Osteoblast (primary cell): ENCODE measurements at regions not wholly inside any gene's neighbourhood (a gene's known extent, or its start where the extent isn't known, plus 50 kb on each side); places are given as distances from the start of the nearest gene placed in this dataset.

Experiments
- DNase-seq: peaks from one replicate; pipeline ENCODE4 v3.0.0; 2011; ENCODE audit warnings: low spot score, mixed read lengths; ENCODE audit not compliant: insufficient read length; ENCODE audit errors: missing footprints
- H2AFZ ChIP-seq: 2 replicates; pipeline ENCODE4 v1.6.0; 2011; ENCODE audit warnings: mild to moderate bottlenecking, low read length
- H3K27ac ChIP-seq: 2 replicates; pipeline ENCODE4 v1.5.1; 2011; ENCODE audit warnings: mild to moderate bottlenecking, low read depth, low read length, moderate library complexity
- H3K27me3 ChIP-seq: 2 replicates; pipeline ENCODE4 v1.6.0; 2012; ENCODE audit warnings: mild to moderate bottlenecking, control low read depth, inconsistent platforms, low read length, moderate library complexity; ENCODE audit not compliant: insufficient read depth
- H3K36me3 ChIP-seq: 2 replicates; pipeline ENCODE4 v1.5.1; 2011; ENCODE audit warnings: mild to moderate bottlenecking, low read length, control low read depth, moderate library complexity; ENCODE audit not compliant: insufficient read depth
- H3K4me1 ChIP-seq: 2 replicates; pipeline ENCODE4 v1.5.1; 2011; ENCODE audit warnings: mild to moderate bottlenecking, low read length, control low read depth, moderate library complexity; ENCODE audit not compliant: insufficient read depth
- H3K4me2 ChIP-seq: 2 replicates; pipeline ENCODE4 v1.6.0; 2011; ENCODE audit warnings: mild to moderate bottlenecking, low read length; ENCODE audit not compliant: insufficient read depth
- H3K4me3 ChIP-seq: fragments of 200-600 bp; sonication (generic); 3 replicates; pipeline ENCODE4 v1.5.1; 2012; ENCODE audit warnings: mild to moderate bottlenecking, low read length, inconsistent platforms; ENCODE audit not compliant: insufficient read depth
- H3K79me2 ChIP-seq: 2 replicates; pipeline ENCODE4 v1.6.0; 2012; ENCODE audit warnings: mild to moderate bottlenecking, low read length, control low read depth, inconsistent platforms; ENCODE audit not compliant: insufficient read depth
- H3K9me3 ChIP-seq: 2 replicates; pipeline ENCODE4 v1.5.1; 2011; ENCODE audit warnings: low read depth, low read length, control low read depth
- H4K20me1 ChIP-seq: 2 replicates; pipeline ENCODE4 v1.6.0; 2012; ENCODE audit warnings: mild to moderate bottlenecking, low read length, control low read depth; ENCODE audit not compliant: insufficient read depth
- CTCF ChIP-seq: IDR thresholded peaks from 2 replicates; pipeline ENCODE4 v1.5.1; 2011; ENCODE audit warnings: mild to moderate bottlenecking, low read depth, low read length, moderate library complexity; ENCODE audit errors: extremely low read depth

- Histone ChIP-seq H3K9me3 (no peaks in the 10 kb centered on the region), H3K4me2 (no peak overlapping the region), H3K27me3 (peaks cover 29% of the 10 kb centered on the region), H3K4me3 (no peak overlapping the region), H3K27ac (no peak overlapping the region), H3K4me1 (no peaks in the 10 kb centered on the region), H3K79me2 (no peaks in the 10 kb centered on the region), H3K36me3 (no peaks in the 10 kb centered on the region), H4K20me1 (no peaks in the 10 kb centered on the region), H2AFZ (no peak overlapping the region)
- TF ChIP-seq CTCF = no peak
- DNase-seq = no peak
These were observed 534.5 kb upstream of the SEMA6D start for GRCh38 chr15:47182818-47183217.

DNA sequence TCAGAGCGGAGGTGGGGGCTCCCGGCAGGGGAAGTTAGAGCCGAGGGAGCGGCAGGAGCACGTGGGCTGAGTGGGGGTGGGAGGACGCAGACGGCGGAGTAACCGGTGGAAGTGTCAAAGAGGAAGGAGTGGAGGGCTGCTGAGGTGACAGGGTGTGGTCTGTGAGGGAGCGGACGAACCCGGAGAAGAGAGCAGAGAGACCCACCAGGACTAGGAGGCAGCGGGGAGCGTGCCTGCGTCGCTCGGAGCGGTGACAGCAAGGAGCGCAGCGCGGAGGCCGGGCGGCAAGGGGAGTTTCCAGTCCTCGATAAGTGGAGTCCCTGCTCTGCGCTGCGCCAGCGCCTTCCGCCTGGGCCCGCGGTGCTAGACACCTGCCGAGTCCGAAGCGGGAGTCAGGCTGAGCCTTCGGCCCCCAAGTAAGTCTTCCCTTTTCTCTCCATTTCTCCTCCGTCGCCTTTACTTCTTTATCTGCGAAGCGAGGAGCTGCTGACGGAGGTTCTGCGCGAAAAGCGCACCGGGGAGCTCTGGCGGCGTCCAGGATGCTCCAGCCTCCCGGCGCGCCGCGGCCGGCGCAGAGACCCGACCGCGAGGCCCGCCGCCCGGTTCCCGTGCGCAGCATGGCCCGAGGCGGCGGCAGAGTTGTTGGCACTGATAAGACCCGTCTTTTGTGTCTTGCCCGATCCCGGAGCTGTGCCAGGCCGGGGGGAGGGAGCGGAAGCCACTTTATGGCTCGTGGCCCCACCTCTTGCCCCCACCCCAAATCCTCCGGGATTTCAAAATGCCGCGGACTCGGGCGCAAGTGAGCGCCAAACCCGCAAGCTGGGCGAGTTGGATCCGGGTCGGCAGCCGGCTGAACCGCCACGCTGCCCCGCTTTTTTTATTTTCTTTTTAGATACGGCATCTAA lies 533.0 kb upstream of the SEMA6D start:
- H3K27me3 ChIP-seq = peaks cover 30% of the 10 kb centered on the region
- H3K79me2 ChIP-seq = no peaks in the 10 kb centered on the region
- DNase-seq = peak; percentile 69
- no peak for TF ChIP-seq CTCF
- peak overlapping the region; percentile 65 for H2AFZ ChIP-seq
- H3K27ac ChIP-seq = no peak overlapping the region
- no peaks in the 10 kb centered on the region for H3K4me1 ChIP-seq
- peak overlapping the region; percentile 55 for H3K4me3 ChIP-seq
- peak overlapping the region; percentile 65 for H3K4me2 ChIP-seq
- H4K20me1 ChIP-seq = no peaks in the 10 kb centered on the region
- H3K36me3 ChIP-seq = no peaks in the 10 kb centered on the region
- H3K9me3 ChIP-seq = no peaks in the 10 kb centered on the region

DNA sequence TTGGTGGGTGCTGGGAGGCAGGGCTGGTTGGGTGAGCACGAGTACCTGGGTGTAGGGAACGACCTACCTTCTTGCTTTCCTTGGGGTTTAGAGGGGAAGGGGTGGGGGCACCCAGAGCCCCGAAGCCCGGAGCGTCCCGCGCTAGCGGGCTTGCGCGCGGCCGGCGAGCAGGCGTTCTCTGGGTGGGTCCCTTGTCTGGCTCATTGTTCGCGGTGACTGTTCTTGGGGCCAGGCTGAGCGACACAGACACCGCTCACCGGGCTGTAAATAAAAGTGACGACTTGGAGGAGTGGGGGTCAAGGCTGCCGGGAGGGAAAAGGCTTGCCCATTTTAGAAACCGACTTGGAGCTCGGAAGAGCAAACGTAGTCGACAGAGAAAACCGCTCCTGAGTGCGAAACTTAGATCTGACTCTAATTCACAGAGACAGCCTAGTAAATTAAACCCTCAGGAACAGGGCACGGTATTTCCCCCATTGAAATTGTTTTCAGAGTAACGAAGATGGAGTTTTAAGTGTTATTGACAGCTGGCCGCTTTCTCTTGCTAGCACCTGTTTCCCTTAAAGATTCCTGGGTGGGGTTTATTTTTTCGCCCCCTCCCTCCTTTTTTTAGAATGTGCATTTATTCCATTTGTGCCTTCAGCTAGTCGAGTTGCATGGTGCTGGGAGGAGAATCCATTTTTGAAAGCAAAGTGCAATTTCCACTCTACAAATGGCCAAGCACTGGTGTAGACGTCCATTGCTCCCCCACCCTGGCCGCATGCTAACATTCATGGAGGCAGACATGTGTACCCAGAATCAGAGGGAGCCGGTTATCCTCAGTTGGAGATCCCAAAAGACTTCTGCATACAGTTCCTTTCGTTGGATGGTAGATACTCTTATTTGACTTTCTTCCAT lies 532.1 kb upstream of the SEMA6D start:
- peak overlapping the region; percentile 55 for H3K4me3 ChIP-seq
- no peak overlapping the region for H2AFZ ChIP-seq
- no peak for DNase-seq
- H3K27me3 ChIP-seq = peaks cover 32% of the 10 kb centered on the region
- peak overlapping the region; percentile 65 for H3K4me2 ChIP-seq
- TF ChIP-seq CTCF = no peak
- no peak overlapping the region for H3K27ac ChIP-seq
- no peaks in the 10 kb centered on the region for H3K36me3 ChIP-seq
- no peaks in the 10 kb centered on the region for H4K20me1 ChIP-seq
- no peaks in the 10 kb centered on the region for H3K9me3 ChIP-seq
- no peaks in the 10 kb centered on the region for H3K79me2 ChIP-seq
- no peaks in the 10 kb centered on the region for H3K4me1 ChIP-seq

DNA sequence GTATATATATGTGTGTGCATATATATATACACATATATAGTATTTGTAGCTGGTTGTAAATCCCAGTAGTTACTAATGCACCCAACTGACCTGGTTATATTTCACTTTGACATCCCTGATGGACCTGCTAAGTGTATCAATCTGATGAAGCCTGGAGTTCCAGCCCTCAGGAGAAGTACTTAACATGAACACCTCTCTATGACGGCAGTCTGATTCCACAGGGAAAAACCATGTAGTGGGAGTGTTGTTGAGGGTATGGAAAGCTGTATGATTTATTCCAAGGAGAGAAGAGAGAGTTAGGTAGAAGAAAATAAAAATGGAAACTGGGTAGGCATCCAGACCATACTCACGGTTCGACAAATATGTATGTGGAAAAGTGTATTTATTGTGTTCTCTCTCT lies 531.2 kb upstream of the SEMA6D start:
- Histone ChIP-seq H3K4me1 (no peaks in the 10 kb centered on the region), H3K27me3 (peaks cover 32% of the 10 kb centered on the region), H3K4me3 (no peak overlapping the region), H3K4me2 (no peak overlapping the region), H3K9me3 (no peaks in the 10 kb centered on the region), H4K20me1 (no peaks in the 10 kb centered on the region), H2AFZ (no peak overlapping the region), H3K79me2 (no peaks in the 10 kb centered on the region), H3K36me3 (no peaks in the 10 kb centered on the region), H3K27ac (no peak overlapping the region)
- no peak for TF ChIP-seq CTCF
- DNase-seq = no peak
